Psoas muscle (tissue), 7 donors: ENCODE measurements at regions not wholly inside any gene's neighbourhood (a gene's known extent, or its start where the extent isn't known, plus 50 kb on each side); places are given as distances from the start of the nearest gene placed in this dataset.

Source experiments
- ATAC-seq, 4 donors: fragments of 200-7000 bp; cut with Tn5 transposase; one replicate each; pipeline ENCODE4 v1.9.1; 2020; ENCODE audit warnings: moderate library complexity in 3 of 4, mild to moderate bottlenecking in 2 of 4
- DNase-seq, 2 donors: peaks; one replicate each; pipeline ENCODE4 v3.0.0-alpha.2; 2020
- H3K27ac ChIP-seq: fragments of 200-600 bp; one replicate; pipeline ENCODE4 v1.8.0; 2022
- H3K27me3 ChIP-seq, 3 donors: fragments of 200-600 bp in 1 of 3; one replicate each; pipeline versions ENCODE4 v1.6.1 to v1.8.0; 2013 to 2022; ENCODE audit warnings: low read length in 2 of 3, mild to moderate bottlenecking in 2 of 3, moderate library complexity in 1 of 3; ENCODE audit not compliant: insufficient read depth in 3 of 3
- H3K36me3 ChIP-seq, 2 donors: fragments of 200-600 bp in 1 of 2; one replicate each; pipeline versions ENCODE4 v1.6.1 to v1.8.0; 2013 to 2022; ENCODE audit warnings: low read depth in 1 of 2, mild to moderate bottlenecking in 1 of 2, moderate library complexity in 1 of 2; ENCODE audit not compliant: insufficient read depth in 1 of 2
- H3K4me1 ChIP-seq: fragments of 200-600 bp; one replicate; pipeline ENCODE4 v1.8.0; 2022
- H3K4me3 ChIP-seq: fragments of 200-600 bp; one replicate; pipeline ENCODE4 v1.8.0; 2022; ENCODE audit warnings: mild to moderate bottlenecking
- H3K9me3 ChIP-seq: fragments of 200-600 bp; one replicate; pipeline ENCODE4 v1.8.0; 2022
- WGBS, 3 donors: extraction: QIAGEN DNeasy Blood & Tissue Kit; methylation state at CpG; one replicate each; pipeline versions ENCODE4 v1.1.6 to v1.1.7; 2013; 5-methylcytosine and 5-hydroxymethylcytosine counted together
- intact Hi-C, 2 donors: fragments of 100-400 bp; cut with DNase I; formaldehyde crosslinking; loops; one replicate each; pipeline versions ENCODE4 v1.11.0 to v1.14.2; 2022
- TF ChIP-seq, protein P1 (sequence below): fragments of 200-600 bp; IDR thresholded peaks from one replicate; pipeline ENCODE4 v1.8.0; 2022; ENCODE audit warnings: antibody characterized with exemption
- donor health status: healthy with polysubstance abuse.
- donor health status: DM: no; HTN: no; CAD: no; lungs with moderate emphysema.
- donor health status: Bipolar disorder and iron deficiency.
- donor health status: healthy.
- donor health status: DM: yes; HTN: yes; CAD: no.
- donor health status: DM: no; HTN: no; CAD: no.
- donor health status: DM: yes; HTN: yes; CAD: no.

DNA sequence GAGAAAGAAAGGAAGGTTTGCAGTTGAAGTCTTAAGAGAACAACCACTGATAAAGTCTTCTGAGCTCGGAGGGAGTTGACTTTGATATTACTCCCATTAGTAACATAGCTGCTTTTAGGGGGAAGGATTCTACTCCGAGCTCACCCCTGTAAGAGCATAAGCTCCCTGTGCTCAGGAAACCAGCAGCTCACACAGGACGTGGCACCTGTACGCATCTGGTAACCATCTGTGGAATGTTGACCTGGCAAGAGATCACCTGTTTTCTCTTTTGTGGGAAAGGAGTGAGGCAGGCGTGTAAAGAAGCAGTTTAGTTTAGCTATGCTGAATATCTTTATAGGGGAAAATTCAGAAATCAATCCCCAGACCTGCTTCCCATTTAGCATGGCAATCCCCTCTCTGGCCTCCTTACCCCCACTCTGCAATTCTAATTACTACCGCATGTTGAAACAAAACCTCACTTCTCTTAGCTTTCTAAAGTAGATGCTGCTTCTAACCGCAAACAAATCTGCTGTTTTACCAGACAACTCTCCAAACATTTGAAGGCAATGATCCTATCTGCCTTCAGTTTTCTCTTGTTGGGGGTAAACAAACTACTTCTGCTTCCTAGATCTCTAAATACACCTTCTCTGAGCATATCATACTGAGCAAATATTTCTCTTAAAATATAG is 121.8 kb upstream of the KCNK1 start:
- Histone ChIP-seq H3K27me3 (peaks cover 0 to 3% (median 0%) of the 10 kb centered on the region in 3 donors), H3K9me3 (no peaks in the 10 kb centered on the region), H3K4me1 (no peaks in the 10 kb centered on the region), H3K36me3 (no peaks in the 10 kb centered on the region), H3K27ac (no peak overlapping the region), H3K4me3 (no peak overlapping the region)
- DNase-seq (no peak), ATAC-seq (no peak)
- intact Hi-C loops = no loop called here
- TF ChIP-seq, protein P1, sequence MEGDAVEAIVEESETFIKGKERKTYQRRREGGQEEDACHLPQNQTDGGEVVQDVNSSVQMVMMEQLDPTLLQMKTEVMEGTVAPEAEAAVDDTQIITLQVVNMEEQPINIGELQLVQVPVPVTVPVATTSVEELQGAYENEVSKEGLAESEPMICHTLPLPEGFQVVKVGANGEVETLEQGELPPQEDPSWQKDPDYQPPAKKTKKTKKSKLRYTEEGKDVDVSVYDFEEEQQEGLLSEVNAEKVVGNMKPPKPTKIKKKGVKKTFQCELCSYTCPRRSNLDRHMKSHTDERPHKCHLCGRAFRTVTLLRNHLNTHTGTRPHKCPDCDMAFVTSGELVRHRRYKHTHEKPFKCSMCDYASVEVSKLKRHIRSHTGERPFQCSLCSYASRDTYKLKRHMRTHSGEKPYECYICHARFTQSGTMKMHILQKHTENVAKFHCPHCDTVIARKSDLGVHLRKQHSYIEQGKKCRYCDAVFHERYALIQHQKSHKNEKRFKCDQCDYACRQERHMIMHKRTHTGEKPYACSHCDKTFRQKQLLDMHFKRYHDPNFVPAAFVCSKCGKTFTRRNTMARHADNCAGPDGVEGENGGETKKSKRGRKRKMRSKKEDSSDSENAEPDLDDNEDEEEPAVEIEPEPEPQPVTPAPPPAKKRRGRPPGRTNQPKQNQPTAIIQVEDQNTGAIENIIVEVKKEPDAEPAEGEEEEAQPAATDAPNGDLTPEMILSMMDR = no peak
- 47 to 50% (median 50%) methylated on average over 7 of the region's 7 CpGs for WGBS, 3 donors

DNA sequence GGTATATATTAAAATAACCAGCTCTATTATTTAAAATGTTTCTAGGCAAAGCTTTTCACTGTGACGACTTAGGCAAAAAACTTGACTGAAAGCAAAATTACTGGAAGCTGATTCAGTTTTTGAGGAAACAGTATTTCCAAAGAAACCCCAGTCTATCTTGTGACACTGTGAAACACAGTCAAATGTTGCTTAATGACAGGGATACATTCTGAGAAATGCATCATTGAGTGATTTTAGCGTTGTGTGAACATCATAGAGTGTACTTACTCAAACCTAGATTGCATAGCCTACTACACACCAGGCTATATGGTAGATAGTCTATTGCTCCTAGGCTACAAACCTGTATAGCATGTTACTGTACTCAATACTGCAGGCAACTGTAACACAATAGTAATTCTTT is 116.9 kb upstream of the KCNK1 start:
- intact Hi-C loops = no loop called here

DNA sequence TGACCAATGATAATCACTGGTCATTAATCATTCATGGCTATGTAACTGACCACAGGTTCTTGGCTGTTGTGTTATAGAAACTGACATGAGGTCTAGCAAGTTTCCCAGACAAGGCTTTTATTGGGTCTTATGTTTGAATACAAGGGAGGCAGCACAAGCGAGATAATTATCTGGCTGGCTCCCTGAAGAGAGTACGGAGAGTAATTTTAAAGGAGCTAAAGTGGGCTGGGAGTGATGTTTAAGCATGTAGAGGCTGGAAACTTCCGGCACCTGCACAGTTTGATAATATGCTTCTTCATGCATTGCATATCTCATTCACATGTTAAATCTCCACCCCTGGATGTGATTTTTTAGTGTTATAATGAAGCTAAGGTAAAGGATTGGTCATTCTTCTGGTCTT is 116.2 kb upstream of the KCNK1 start:
- H3K27ac ChIP-seq = no peak overlapping the region
- TF ChIP-seq, protein P1 = no peak
- ATAC-seq (no peak), DNase-seq (no peak)
- H3K4me3 ChIP-seq = no peak overlapping the region
- H3K36me3 ChIP-seq = no peaks in the 10 kb centered on the region
- 74 to 80% (median 78%) methylated on average over 3 of the region's 3 CpGs for WGBS, 3 donors
- intact Hi-C loops = no loop called here
- no peaks in the 10 kb centered on the region for H3K9me3 ChIP-seq
- H3K4me1 ChIP-seq = no peaks in the 10 kb centered on the region
- no peaks in the 10 kb centered on the region for H3K27me3 ChIP-seq

More for the DNA sequence above, 116.9 kb upstream of the KCNK1 start:
- H3K27me3 ChIP-seq = no peaks in the 10 kb centered on the region
- H3K36me3 ChIP-seq = no peaks in the 10 kb centered on the region
- H3K4me1 ChIP-seq = no peaks in the 10 kb centered on the region
- TF ChIP-seq, protein P1 = no peak
- no peak for ATAC-seq
- whole genome bisulfite sequencing, 3 donors = 80 to 83% (median 82%) methylated on average over 2 of the region's 2 CpGs
- no peak overlapping the region for H3K4me3 ChIP-seq
- no peak for DNase-seq
- no peak overlapping the region for H3K27ac ChIP-seq
- no peaks in the 10 kb centered on the region for H3K9me3 ChIP-seq

DNA sequence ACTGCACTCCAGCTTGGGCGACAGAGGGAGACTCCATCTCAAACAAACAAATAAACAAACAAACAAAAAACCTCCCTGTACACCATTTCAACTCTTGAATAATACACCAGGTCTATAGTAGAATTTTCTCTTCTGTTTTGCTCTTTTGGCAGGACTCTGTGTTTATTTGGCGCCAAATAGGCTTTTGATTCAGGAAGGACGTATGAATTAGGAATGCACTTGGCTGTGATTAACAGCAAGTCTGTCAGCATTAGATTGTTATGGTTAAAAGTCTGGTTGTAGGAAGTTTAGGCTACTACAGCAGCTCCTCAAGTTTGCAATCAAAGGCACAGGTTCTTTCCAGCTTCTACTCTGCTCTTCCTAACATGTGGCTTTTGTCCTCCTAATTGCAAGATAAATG is 113.8 kb upstream of the KCNK1 start:
- intact Hi-C loops = loop anchor here in 1 of 2 donors (10.0 kb wide), 1 partner anchor 55 kb away; no protein-coding TSS in a partner anchor
- WGBS, 3 donors = 49 to 66% (median 54%) methylated on average over 3 of the region's 3 CpGs
- H3K27me3 ChIP-seq = no peaks in the 10 kb centered on the region
- DNase-seq = no peak
- no peaks in the 10 kb centered on the region for H3K36me3 ChIP-seq
- H3K4me1 ChIP-seq = no peaks in the 10 kb centered on the region
- TF ChIP-seq, protein P1 = no peak
- ATAC-seq = no peak
- no peaks in the 10 kb centered on the region for H3K9me3 ChIP-seq
- H3K4me3 ChIP-seq = no peak overlapping the region
- no peak overlapping the region for H3K27ac ChIP-seq
